HT1080 (cell line): ENCODE measurements at regions not wholly inside any gene's neighbourhood (a gene's known extent, or its start where the extent isn't known, plus 50 kb on each side); places are given as distances from the start of the nearest gene placed in this dataset.

ENCODE experiments used
- DNase-seq: peaks from one replicate; pipeline ENCODE4 v3.0.0-alpha.2; 2015; ENCODE audit warnings: low read depth

- no peak for DNase-seq
These were observed 511.5 kb downstream of the ZNF608 start for GRCh38 chr5:124234770-124235562.

- DNase-seq: no peak
These were observed 512.2 kb downstream of the ZNF608 start for GRCh38 chr5:124234022-124234769.

GRCh38 chr5:124232515-124232914 is 513.9 kb downstream of the ZNF608 start:
- no peak for DNase-seq

- no peak for DNase-seq
These were observed 514.6 kb downstream of the ZNF608 start for GRCh38 chr5:124231802-124232201.

GRCh38 chr5:124231230-124231629 is 515.2 kb downstream of the ZNF608 start:
- DNase-seq: no peak

GRCh38 chr5:124230456-124230855 is 516.0 kb downstream of the ZNF608 start:
- no peak for DNase-seq

GRCh38 chr5:124229352-124229751 is 517.1 kb downstream of the ZNF608 start:
- DNase-seq: no peak

GRCh38 chr5:124227914-124228313 is 518.5 kb downstream of the ZNF608 start:
- no peak for DNase-seq

GRCh38 chr5:124220418-124220817 is 526.0 kb downstream of the ZNF608 start:
- no peak for DNase-seq

GRCh38 chr5:124212934-124213333 is 533.5 kb downstream of the ZNF608 start:
- no peak for DNase-seq

- no peak for DNase-seq
These were observed 536.1 kb downstream of the ZNF608 start for GRCh38 chr5:124210111-124210910.

- no peak for DNase-seq
These were observed 539.3 kb downstream of the ZNF608 start for GRCh38 chr5:124207118-124207517.

- DNase-seq: no peak
These were observed 539.9 kb downstream of the ZNF608 start for GRCh38 chr5:124206540-124206939.

GRCh38 chr5:124203303-124203702 is 543.1 kb downstream of the ZNF608 start:
- DNase-seq: no peak

GRCh38 chr5:124200381-124200780 is 546.1 kb downstream of the ZNF608 start:
- no peak for DNase-seq

GRCh38 chr5:124199893-124200292 is 546.5 kb downstream of the ZNF608 start:
- DNase-seq: no peak

GRCh38 chr5:124195411-124195810 is 551.0 kb downstream of the ZNF608 start:
- DNase-seq: no peak

GRCh38 chr5:124194282-124194681 is 552.2 kb downstream of the ZNF608 start:
- no peak for DNase-seq

GRCh38 chr5:124193371-124193789 is 553.1 kb downstream of the ZNF608 start:
- DNase-seq: peak; percentile 68

GRCh38 chr5:124192716-124193115 is 553.7 kb downstream of the ZNF608 start:
- no peak for DNase-seq

- DNase-seq: no peak
These were observed 560.7 kb downstream of the ZNF608 start for GRCh38 chr5:124185716-124186115.

- DNase-seq: no peak
These were observed 564.3 kb downstream of the ZNF608 start for GRCh38 chr5:124182133-124182532.
